Right lobe of liver (tissue), 6 donors: ENCODE measurements at regions not wholly inside any gene's neighbourhood (a gene's known extent, or its start where the extent isn't known, plus 50 kb on each side); places are given as distances from the start of the nearest gene placed in this dataset.

Experiments
- ATAC-seq, 4 donors: fragments of 200-7000 bp; cut with Tn5 transposase; one replicate each; pipeline ENCODE4 v1.9.1; 2020; ENCODE audit warnings: mild to moderate bottlenecking in 4 of 4, moderate library complexity in 4 of 4
- DNase-seq, 3 donors: peaks; one replicate each; pipeline ENCODE4 v3.0.0-alpha.2; 2020
- H3K27ac ChIP-seq, 3 donors: fragments of 200-600 bp; one replicate each; pipeline ENCODE4 v1.8.0; 2022
- H3K27me3 ChIP-seq, 2 donors: fragments of 200-600 bp; one replicate each; pipeline ENCODE4 v1.8.0; 2022
- H3K36me3 ChIP-seq, 4 donors: fragments of 200-600 bp; sonication (generic) in 1 of 4; one replicate each; pipeline versions ENCODE4 v1.5.1 to v1.8.0; 2017 to 2022; ENCODE audit warnings: control low read depth in 1 of 4
- H3K4me1 ChIP-seq, 4 donors: fragments of 200-600 bp; sonication (generic) in 1 of 4; one replicate each; pipeline versions ENCODE4 v1.5.1 to v1.8.0; 2017 to 2022; ENCODE audit warnings: control low read depth in 1 of 4
- H3K4me3 ChIP-seq, 3 donors: fragments of 200-600 bp; one replicate each; pipeline ENCODE4 v1.8.0; 2022
- H3K9me3 ChIP-seq, 4 donors: fragments of 200-600 bp; sonication (generic) in 1 of 4; one replicate each; pipeline versions ENCODE4 v1.5.1 to v1.8.0; 2017 to 2022; ENCODE audit warnings: control low read depth in 1 of 4
- POLR2A ChIP-seq: fragments of 450-650 bp; IDR thresholded peaks from one replicate; pipeline ENCODE4 v1.6.1; 2017; ENCODE audit warnings: antibody characterized with exemption, mild to moderate bottlenecking
- WGBS: methylation state at CpG from one replicate; pipeline ENCODE4 v1.1.6; 2018; ENCODE audit warnings: low coverage, low lambda C conversion rate; ENCODE audit not compliant: insufficient coverage; ENCODE audit errors: missing lambda C conversion rate; 5-methylcytosine and 5-hydroxymethylcytosine counted together
- intact Hi-C, 2 donors: fragments of 100-400 bp; cut with DNase I; formaldehyde crosslinking; loops; one replicate each; pipeline versions ENCODE4 v1.11.2 to v1.14.1; 2022
- TF ChIP-seq, protein P1 (sequence below), 4 donors: fragments of 200-600 bp in 3 of 4; fragments of 450-650 bp in 1 of 4; IDR thresholded peaks; one replicate each; pipeline versions ENCODE4 v1.5.1 to v1.8.0; 2016 to 2022; ENCODE audit warnings: antibody characterized with exemption in 4 of 4, mild to moderate bottlenecking in 2 of 4
- donor health status: DM: no; HTN: yes; CAD: no.
- donor health status: DM: no; HTN: no; CAD: no.
- donor health status: DM: no; HTN: no; CAD: no.
- donor health status: DM: no; HTN: yes; CAD: no.
- donor health status: DM: no; HTN: yes; CAD: no.

DNA sequence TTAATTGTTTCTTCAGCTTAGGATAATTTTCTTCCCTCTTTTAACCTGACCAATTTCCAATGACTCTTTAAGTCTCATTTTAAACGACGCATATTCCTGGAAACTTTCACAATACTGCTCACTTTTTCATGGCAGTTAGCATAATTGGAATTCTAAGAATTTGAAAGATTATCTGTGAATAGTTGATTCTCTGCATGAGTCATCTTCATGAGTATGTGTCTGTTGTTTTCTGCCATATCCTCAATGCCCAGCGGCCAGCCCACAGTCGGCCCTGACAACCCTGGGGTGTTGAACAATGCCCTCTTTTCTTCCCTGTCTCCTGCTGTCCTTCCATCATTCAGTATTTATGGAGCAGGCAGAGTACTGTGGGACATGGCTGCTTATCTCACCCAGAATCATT, 554.2 kb downstream of the CDH26 start:
- ATAC-seq: no peak
- no peaks in the 10 kb centered on the region for H3K4me1 ChIP-seq
- TF ChIP-seq POLR2A: no peak
- TF ChIP-seq, protein P1, sequence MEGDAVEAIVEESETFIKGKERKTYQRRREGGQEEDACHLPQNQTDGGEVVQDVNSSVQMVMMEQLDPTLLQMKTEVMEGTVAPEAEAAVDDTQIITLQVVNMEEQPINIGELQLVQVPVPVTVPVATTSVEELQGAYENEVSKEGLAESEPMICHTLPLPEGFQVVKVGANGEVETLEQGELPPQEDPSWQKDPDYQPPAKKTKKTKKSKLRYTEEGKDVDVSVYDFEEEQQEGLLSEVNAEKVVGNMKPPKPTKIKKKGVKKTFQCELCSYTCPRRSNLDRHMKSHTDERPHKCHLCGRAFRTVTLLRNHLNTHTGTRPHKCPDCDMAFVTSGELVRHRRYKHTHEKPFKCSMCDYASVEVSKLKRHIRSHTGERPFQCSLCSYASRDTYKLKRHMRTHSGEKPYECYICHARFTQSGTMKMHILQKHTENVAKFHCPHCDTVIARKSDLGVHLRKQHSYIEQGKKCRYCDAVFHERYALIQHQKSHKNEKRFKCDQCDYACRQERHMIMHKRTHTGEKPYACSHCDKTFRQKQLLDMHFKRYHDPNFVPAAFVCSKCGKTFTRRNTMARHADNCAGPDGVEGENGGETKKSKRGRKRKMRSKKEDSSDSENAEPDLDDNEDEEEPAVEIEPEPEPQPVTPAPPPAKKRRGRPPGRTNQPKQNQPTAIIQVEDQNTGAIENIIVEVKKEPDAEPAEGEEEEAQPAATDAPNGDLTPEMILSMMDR (IDR thresholded peaks at IDR 0.05): no peak
- WGBS: 34% methylated on average over 4 of the region's 4 CpGs
- no peaks in the 10 kb centered on the region for H3K9me3 ChIP-seq
- intact Hi-C loops: no loop called here
- H3K36me3 ChIP-seq: no peaks in the 10 kb centered on the region
- no peak for DNase-seq
- no peak overlapping the region for H3K4me3 ChIP-seq
- no peak overlapping the region for H3K27ac ChIP-seq
- H3K27me3 ChIP-seq: no peaks in the 10 kb centered on the region

DNA sequence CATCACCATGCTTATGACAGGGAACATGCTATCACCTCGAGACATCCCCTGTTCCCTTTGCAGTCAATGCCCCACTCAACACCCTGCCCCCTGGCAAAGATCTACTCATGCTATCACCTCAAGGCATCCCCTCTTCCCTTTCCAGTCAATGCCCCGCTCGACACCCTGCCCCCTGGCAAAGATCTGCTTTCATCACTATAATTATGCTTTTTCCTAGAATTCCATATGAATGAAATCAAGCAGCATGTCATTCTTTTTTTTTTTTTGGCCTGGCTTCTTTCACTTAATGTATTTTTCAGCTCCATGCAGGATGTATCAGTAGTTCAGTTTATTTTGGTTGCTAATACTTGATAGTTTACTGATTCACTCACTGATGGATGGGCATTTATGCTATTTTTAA, 554.9 kb downstream of the CDH26 start:
- Histone ChIP-seq H3K27me3 (no peaks in the 10 kb centered on the region), H3K4me3 (no peak overlapping the region), H3K27ac (no peak overlapping the region), H3K4me1 (no peaks in the 10 kb centered on the region), H3K9me3 (no peaks in the 10 kb centered on the region), H3K36me3 (no peaks in the 10 kb centered on the region)
- intact Hi-C loops: no loop called here
- ATAC-seq (no peak), DNase-seq (no peak)
- TF ChIP-seq, protein P1 (IDR thresholded peaks at IDR 0.05): no peak
- TF ChIP-seq POLR2A: no peak
- WGBS: 76% methylated on average over 3 of the region's 3 CpGs

- no peaks in the 10 kb centered on the region for H3K27me3 ChIP-seq
- ATAC-seq: no peak
- no peak overlapping the region for H3K27ac ChIP-seq
- WGBS: 65% methylated on average over 2 of the region's 2 CpGs
- TF ChIP-seq, protein P1 (IDR thresholded peaks at IDR 0.05): no peak
- no peak for TF ChIP-seq POLR2A
- no peak overlapping the region for H3K4me3 ChIP-seq
- H3K4me1 ChIP-seq: no peaks in the 10 kb centered on the region
- intact Hi-C loops: no loop called here
- H3K36me3 ChIP-seq: no peaks in the 10 kb centered on the region
- H3K9me3 ChIP-seq: no peaks in the 10 kb centered on the region
- DNase-seq: no peak
These were observed 558.2 kb downstream of the CDH26 start for GRCh38 chr20:60516442-60516841.

- H3K27ac ChIP-seq: no peak overlapping the region
- H3K4me1 ChIP-seq: no peaks in the 10 kb centered on the region
- no peaks in the 10 kb centered on the region for H3K27me3 ChIP-seq
- H3K9me3 ChIP-seq: no peaks in the 10 kb centered on the region
- H3K36me3 ChIP-seq: no peaks in the 10 kb centered on the region
- intact Hi-C loops: no loop called here
- no peak for DNase-seq
- 80% methylated on average over 1 of the region's 1 CpG for WGBS
- no peak for ATAC-seq
- H3K4me3 ChIP-seq: no peak overlapping the region
- no peak for TF ChIP-seq POLR2A
- TF ChIP-seq, protein P1 (IDR thresholded peaks at IDR 0.05): no peak
These were observed 559.8 kb downstream of the CDH26 start for GRCh38 chr20:60518022-60518421.

- Histone ChIP-seq H3K4me3 (no peak overlapping the region), H3K36me3 (no peaks in the 10 kb centered on the region), H3K9me3 (no peaks in the 10 kb centered on the region), H3K4me1 (no peaks in the 10 kb centered on the region), H3K27ac (no peak overlapping the region), H3K27me3 (no peaks in the 10 kb centered on the region)
- no peak for ATAC-seq
- no peak for DNase-seq
- 61% methylated on average over 2 of the region's 2 CpGs for WGBS
- intact Hi-C loops: no loop called here
- TF ChIP-seq POLR2A: no peak
- TF ChIP-seq, protein P1 (IDR thresholded peaks at IDR 0.05): no peak
These were observed 567.2 kb downstream of the CDH26 start for GRCh38 chr20:60525397-60525796.
